Limb (tissue), 2 donors: ENCODE measurements at regions not wholly inside any gene's neighbourhood (a gene's known extent, or its start where the extent isn't known, plus 50 kb on each side); places are given as distances from the start of the nearest gene placed in this dataset.
"Not testable (repeated sequence)": the region's sequence is repeated elsewhere in the genome, so short reads cannot be mapped to it uniquely, and the experiment has no call there.

Experiments used
- DNase-seq, 2 donors: peaks; one replicate each; pipeline ENCODE4 v3.0.0-alpha.2; 2016; ENCODE audit errors: extremely low spot score in 2 of 2

- DNase-seq, result no peak
Observed at GRCh38 chr13:59399513-59399912, 764.2 kb downstream of the DIAPH3 start.

GRCh38 chr13:59404331-59404730 is 759.4 kb downstream of the DIAPH3 start:
- DNase-seq, result no peak

- DNase-seq, result not testable (repeated sequence)
Observed at GRCh38 chr13:59407251-59407650, 756.5 kb downstream of the DIAPH3 start.

- DNase-seq, result no peak
Observed at GRCh38 chr13:59408738-59409137, 755.0 kb downstream of the DIAPH3 start.

GRCh38 chr13:59409211-59409610 is 754.5 kb downstream of the DIAPH3 start:
- peak; percentile 72 to 80 for DNase-seq

- DNase-seq, result no peak
Observed at GRCh38 chr13:59409634-59410200, 754.0 kb downstream of the DIAPH3 start.

- DNase-seq, result no peak
Observed at GRCh38 chr13:59413126-59413525, 750.6 kb downstream of the DIAPH3 start.

- DNase-seq, result no peak
Observed at GRCh38 chr13:59414006-59414405, 749.7 kb downstream of the DIAPH3 start.

- DNase-seq, result no peak
Observed at GRCh38 chr13:59415498-59415897, 748.2 kb downstream of the DIAPH3 start.

- no peak for DNase-seq
Observed at GRCh38 chr13:59416561-59416960, 747.2 kb downstream of the DIAPH3 start.

- no peak for DNase-seq
Observed at GRCh38 chr13:59422646-59423045, 741.1 kb downstream of the DIAPH3 start.

- DNase-seq, result no peak
Observed at GRCh38 chr13:59423708-59424340, 739.9 kb downstream of the DIAPH3 start.

- no peak for DNase-seq
Observed at GRCh38 chr13:59424661-59425060, 739.1 kb downstream of the DIAPH3 start.

GRCh38 chr13:59425211-59425741 is 738.5 kb downstream of the DIAPH3 start:
- no peak for DNase-seq

GRCh38 chr13:59435024-59435423 is 728.7 kb downstream of the DIAPH3 start:
- no peak for DNase-seq

- no peak for DNase-seq
Observed at GRCh38 chr13:59437544-59438301, 726.0 kb downstream of the DIAPH3 start.

GRCh38 chr13:59439776-59440428 is 723.8 kb downstream of the DIAPH3 start:
- DNase-seq, result no peak

GRCh38 chr13:59441068-59441467 is 722.7 kb downstream of the DIAPH3 start:
- DNase-seq, result not testable (repeated sequence)

GRCh38 chr13:59441596-59442280 is 722.0 kb downstream of the DIAPH3 start:
- no peak for DNase-seq

- DNase-seq, result no peak
Observed at GRCh38 chr13:59442461-59442860, 721.3 kb downstream of the DIAPH3 start.

GRCh38 chr13:59442944-59443486 is 720.7 kb downstream of the DIAPH3 start:
- DNase-seq, result no peak
